Gastroesophageal sphincter (tissue), 4 donors: ENCODE measurements at regions not wholly inside any gene's neighbourhood (a gene's known extent, or its start where the extent isn't known, plus 50 kb on each side); places are given as distances from the start of the nearest gene placed in this dataset.

ENCODE experiments used
- ATAC-seq: fragments of 150-250 bp; one replicate; pipeline ENCODE4 v1.9.1; 2016; ENCODE audit warnings: mild to moderate bottlenecking, moderate library complexity
- H3K27ac ChIP-seq, 4 donors: fragments of 200-600 bp; sonication (generic) in 3 of 4; 1 replicate in 3 of 4; 2 replicates in 1 of 4; pipeline ENCODE4 v1.5.1; 2016 to 2019
- H3K27me3 ChIP-seq: fragments of 200-600 bp; sonication (generic); one replicate; pipeline ENCODE4 v1.5.1; 2019
- H3K36me3 ChIP-seq, 2 donors: fragments of 200-600 bp; sonication (generic); one replicate each; pipeline ENCODE4 v1.5.1; 2019; ENCODE audit warnings: control low read depth in 1 of 2
- H3K4me1 ChIP-seq, 3 donors: fragments of 200-600 bp; sonication (generic); 1 replicate in 2 of 3; 2 replicates in 1 of 3; pipeline ENCODE4 v1.5.1; 2016 to 2019; ENCODE audit warnings: control low read depth in 2 of 3
- H3K4me3 ChIP-seq, 2 donors: fragments of 200-600 bp; sonication (generic); one replicate each; pipeline ENCODE4 v1.5.1; 2019; ENCODE audit warnings: mild to moderate bottlenecking in 1 of 2, moderate library complexity in 1 of 2
- H3K9me3 ChIP-seq, 3 donors: fragments of 200-600 bp; sonication (generic); one replicate each; pipeline ENCODE4 v1.5.1; 2017 to 2019; ENCODE audit warnings: control low read depth in 2 of 3
- CTCF ChIP-seq, 4 experiments: fragments of 200-600 bp in 2 of 4; fragments of 450-650 bp in 2 of 4; sonication (generic) in 1 of 4; IDR thresholded peaks; one replicate each; pipeline ENCODE4 v1.5.1; 2017 to 2019; ENCODE audit warnings: antibody characterized with exemption in 4 of 4, mild to moderate bottlenecking in 2 of 4, moderate library complexity in 2 of 4
- EP300 ChIP-seq: sonication (generic); formaldehyde crosslinking; IDR thresholded peaks from one replicate; pipeline ENCODE4 v1.6.1; 2017; ENCODE audit warnings: antibody characterized with exemption, mild to moderate bottlenecking
- POLR2A ChIP-seq, 2 donors: fragments of 450-650 bp; IDR thresholded peaks; one replicate each; pipeline ENCODE4 v1.6.1; 2017; ENCODE audit warnings: antibody characterized with exemption in 2 of 2, mild to moderate bottlenecking in 2 of 2, moderate library complexity in 1 of 2
- POLR2AphosphoS5 ChIP-seq: sonication (generic); formaldehyde crosslinking; IDR thresholded peaks from one replicate; pipeline ENCODE4 v1.6.1; 2017; ENCODE audit warnings: antibody characterized with exemption
- WGBS, 2 donors: methylation state at CpG; one replicate each; pipeline ENCODE4 v1.1.5; 2018; ENCODE audit warnings: low coverage in 1 of 2; 5-methylcytosine and 5-hydroxymethylcytosine counted together

- ATAC-seq, result no peak
- Histone ChIP-seq H3K36me3 (no peaks in the 10 kb centered on the region), H3K27ac (no peak overlapping the region), H3K4me1 (no peaks in the 10 kb centered on the region), H3K9me3 (no peaks in the 10 kb centered on the region), H3K27me3 (peaks cover 28% of the 10 kb centered on the region), H3K4me3 (no peak overlapping the region)
- 58 to 67% methylated on average over 11 to 15 of the region's 15 CpGs for WGBS, 2 donors
- TF ChIP-seq POLR2A (IDR thresholded peaks at IDR 0.05) (no peak), CTCF (IDR thresholded peaks at IDR 0.05) (no peak), POLR2AphosphoS5 (no peak), EP300 (no peak)
Measured at GRCh38 chr6:6900569-6901204, 207.1 kb upstream of the RREB1 start.

GRCh38 chr6:6901205-6901719 lies 206.5 kb upstream of the RREB1 start:
- TF ChIP-seq POLR2AphosphoS5 (no peak), EP300 (no peak), POLR2A (IDR thresholded peaks at IDR 0.05) (no peak), CTCF (IDR thresholded peaks at IDR 0.05) (no peak)
- Histone ChIP-seq H3K9me3 (no peaks in the 10 kb centered on the region), H3K4me1 (no peaks in the 10 kb centered on the region), H3K36me3 (no peaks in the 10 kb centered on the region), H3K27ac (no peak overlapping the region), H3K4me3 (no peak overlapping the region), H3K27me3 (peaks cover 28% of the 10 kb centered on the region)
- 45 to 50% methylated on average over 9 to 11 of the region's 15 CpGs for WGBS, 2 donors
- no peak for ATAC-seq

- no peak overlapping the region for H3K27ac ChIP-seq
- no peak for ATAC-seq
- H3K4me1 ChIP-seq, result no peaks in the 10 kb centered on the region
- H3K4me3 ChIP-seq, result no peak overlapping the region
- TF ChIP-seq CTCF (IDR thresholded peaks at IDR 0.05) (no peak), EP300 (no peak), POLR2AphosphoS5 (no peak), POLR2A (IDR thresholded peaks at IDR 0.05) (no peak)
- WGBS, 2 donors, result 92 to 97% methylated on average over 2 to 3 of the region's 3 CpGs
- H3K9me3 ChIP-seq, result no peaks in the 10 kb centered on the region
- no peaks in the 10 kb centered on the region for H3K36me3 ChIP-seq
- peaks cover 28% of the 10 kb centered on the region for H3K27me3 ChIP-seq
Measured at GRCh38 chr6:6901945-6902344, 205.8 kb upstream of the RREB1 start.

- Histone ChIP-seq H3K9me3 (no peaks in the 10 kb centered on the region), H3K27me3 (peaks cover 10% of the 10 kb centered on the region), H3K27ac (no peak overlapping the region), H3K4me3 (no peak overlapping the region), H3K36me3 (no peaks in the 10 kb centered on the region), H3K4me1 (no peaks in the 10 kb centered on the region)
- no peak for ATAC-seq
- no peak for TF ChIP-seq POLR2A (IDR thresholded peaks at IDR 0.05)
- TF ChIP-seq EP300, result no peak
- no peak for TF ChIP-seq POLR2AphosphoS5
- TF ChIP-seq CTCF (IDR thresholded peaks at IDR 0.05), result no peak
- 43 to 63% methylated on average over 2 to 6 of the region's 6 CpGs for WGBS, 2 donors
Measured at GRCh38 chr6:6905961-6906518, 201.7 kb upstream of the RREB1 start.
